B cell (primary cell): ENCODE measurements at regions not wholly inside any gene's neighbourhood (a gene's known extent, or its start where the extent isn't known, plus 50 kb on each side); places are given as distances from the start of the nearest gene placed in this dataset.

Experiments used
- ATAC-seq: fragments of 200-7000 bp; cut with Tn5 transposase; one replicate; pipeline ENCODE4 v1.10.0; 2021; ENCODE audit warnings: low read depth, mild to moderate bottlenecking, moderate number of reproducible peaks, moderate library complexity
- CTCF ChIA-PET: fragments of 350-600 bp; sonication (Branson Sonifier 250); formaldehyde crosslinking; loops from one replicate; lab custom pipeline; 2021; ENCODE audit warnings: antibody characterized with exemption, inconsistent platforms; lab: Charles Lee
- POLR2A ChIA-PET: fragments of 350-600 bp; sonication (Branson Sonifier 250); formaldehyde crosslinking; loops from one replicate; lab custom pipeline; 2021; ENCODE audit warnings: antibody characterized with exemption; lab: Charles Lee
- DNase-seq: peaks from one replicate; pipeline ENCODE4 v3.0.0; 2013
- H2AFZ ChIP-seq: 2 replicates; pipeline ENCODE4 v1.6.1; 2012; ENCODE audit warnings: mild to moderate bottlenecking, low read depth, low read length; ENCODE audit not compliant: insufficient read depth, poor library complexity, severe bottlenecking
- H3K27ac ChIP-seq, 2 donors: 1 replicate in 1 of 2; 2 replicates in 1 of 2; pipeline ENCODE4 v1.5.1; 2012 to 2013; ENCODE audit warnings: low read length in 2 of 2, mild to moderate bottlenecking in 2 of 2, moderate library complexity in 1 of 2
- H3K27me3 ChIP-seq, 4 experiments: fragments of 200-600 bp in 1 of 4; sonication (generic) in 1 of 4; replicated peaks in 1 of 4; 1 replicate in 2 of 4; 2 replicates in 2 of 4; pipeline versions ENCODE4 v1.6.1 to v1.7.0; 2013 to 2016; ENCODE audit warnings: low read length in 3 of 4, mild to moderate bottlenecking in 2 of 4, mixed read lengths in 1 of 4, moderate library complexity in 1 of 4; ENCODE audit not compliant: insufficient read depth in 4 of 4, control insufficient read depth in 3 of 4; ENCODE audit errors: control extremely low read depth in 1 of 4
- H3K36me3 ChIP-seq, 2 experiments: replicated peaks in 1 of 2; 1 replicate in 1 of 2; 2 replicates in 1 of 2; pipeline versions ENCODE4 v1.6.1 to v1.7.1; 2013; ENCODE audit warnings: low read length in 1 of 2; ENCODE audit not compliant: insufficient read depth in 2 of 2, control insufficient read depth in 1 of 2; ENCODE audit errors: control extremely low read depth in 1 of 2, extremely low read depth in 1 of 2
- H3K4me1 ChIP-seq, 2 donors: fragments of 200-600 bp in 1 of 2; sonication (generic) in 1 of 2; 1 replicate in 1 of 2; 2 replicates in 1 of 2; pipeline versions ENCODE4 v1.5.1 to v1.6.1; 2013 to 2017; ENCODE audit warnings: low read length in 2 of 2; ENCODE audit not compliant: control insufficient read depth in 2 of 2, insufficient read depth in 2 of 2
- H3K4me2 ChIP-seq: replicated peaks from 2 replicates; pipeline ENCODE3; 2012; ENCODE audit warnings: mild to moderate bottlenecking, low read depth, low read length; ENCODE audit not compliant: poor library complexity, severe bottlenecking
- H3K4me3 ChIP-seq, 5 experiments: fragments of 200-600 bp in 1 of 5; sonication (generic) in 1 of 5; 1 replicate in 3 of 5; 2 replicates in 2 of 5; pipeline versions ENCODE4 v1.5.1 to v1.7.0; 2011 to 2016; ENCODE audit warnings: low read length in 4 of 5, mild to moderate bottlenecking in 4 of 5, low read depth in 2 of 5, control low read depth in 1 of 5, moderate library complexity in 1 of 5; ENCODE audit not compliant: insufficient read depth in 1 of 5; ENCODE audit errors: control extremely low read depth in 1 of 5, extremely low read depth in 1 of 5
- H3K79me2 ChIP-seq: fragments of 200-600 bp; sonication (generic); one replicate; pipeline ENCODE4 v1.6.0; 2016; ENCODE audit warnings: low read length; ENCODE audit not compliant: control insufficient read depth, insufficient read depth
- H3K9ac ChIP-seq: fragments of 200-600 bp; sonication (generic); 2 replicates; pipeline ENCODE4 v1.6.1; 2017; ENCODE audit warnings: mild to moderate bottlenecking, low read length, moderate library complexity
- H3K9me3 ChIP-seq, 3 donors: one replicate each; pipeline versions ENCODE4 v1.6.1 to v1.7.1; 2013; ENCODE audit warnings: low read length in 2 of 3; ENCODE audit not compliant: control insufficient read depth in 2 of 3, insufficient read depth in 1 of 3; ENCODE audit errors: control extremely low read depth in 1 of 3
- H4K20me1 ChIP-seq: 2 replicates; pipeline ENCODE4 v1.6.0; 2012; ENCODE audit warnings: mild to moderate bottlenecking, low read length; ENCODE audit not compliant: insufficient read depth, control insufficient read depth, poor library complexity, severe bottlenecking
- H3K27ac Mint-ChIP-seq: one replicate; pipeline ENCODE4 v1.8.0; 2021; ENCODE audit warnings: mixed read lengths
- H3K27me3 Mint-ChIP-seq: one replicate; pipeline ENCODE4 v1.8.0; 2021; ENCODE audit warnings: mixed read lengths
- H3K4me1 Mint-ChIP-seq: one replicate; pipeline ENCODE4 v1.8.0; 2021; ENCODE audit warnings: mixed read lengths
- H3K4me3 Mint-ChIP-seq: one replicate; pipeline ENCODE4 v1.8.0; 2021; ENCODE audit warnings: mixed read lengths
- H3K9me3 Mint-ChIP-seq: one replicate; pipeline ENCODE4 v1.8.0; 2022; ENCODE audit warnings: mixed read lengths; ENCODE audit not compliant: insufficient read depth
- EZH2 ChIP-seq: IDR thresholded peaks from 2 replicates; pipeline ENCODE4 v1.6.1; 2012; ENCODE audit warnings: borderline replicate concordance, low read depth, mild to moderate bottlenecking, moderate library complexity, low read length; ENCODE audit not compliant: insufficient read depth, poor library complexity, severe bottlenecking
- WGBS: methylation state at CpG from one replicate; pipeline ENCODE4 v1.1.5; 2013; ENCODE audit warnings: missing lambda C conversion rate; ENCODE audit not compliant: insufficient coverage; 5-methylcytosine and 5-hydroxymethylcytosine counted together
- intact Hi-C: fragments of 100-400 bp; cut with micrococcal nuclease; formaldehyde crosslinking; loops from one replicate; pipeline ENCODE4 v1.10.0; 2022
- TF ChIP-seq, protein P1 (sequence below): fragments of 200-600 bp; IDR thresholded peaks from one replicate; pipeline ENCODE4 v1.8.0; 2022; ENCODE audit warnings: antibody characterized with exemption, mild to moderate bottlenecking

DNA sequence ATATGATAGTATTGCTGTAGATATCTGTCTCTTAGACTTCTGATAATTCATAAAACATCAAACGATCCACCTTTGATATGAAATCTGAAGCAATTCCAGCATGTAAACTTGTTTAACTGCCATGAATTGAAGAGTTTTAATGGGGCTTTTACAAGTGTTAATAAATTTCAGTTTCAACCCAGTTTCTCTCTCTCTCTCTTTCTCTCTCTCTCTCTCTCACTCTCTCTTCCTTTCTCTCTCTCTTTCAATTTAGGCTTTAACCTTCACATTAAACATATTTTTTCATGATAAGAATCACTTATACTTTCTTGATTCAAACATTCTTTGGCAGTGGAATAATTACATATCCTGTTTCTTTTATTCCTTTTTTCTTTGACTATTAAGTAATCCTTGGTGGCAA lies 296.1 kb downstream of the EPHA4 start:
- no peaks in the 10 kb centered on the region for H3K4me1 ChIP-seq
- no peak overlapping the region for H3K27ac ChIP-seq
- H3K9me3 ChIP-seq, result no peaks in the 10 kb centered on the region
- Mint-ChIP-seq H3K4me1 (no peaks in the 10 kb centered on the region), H3K27me3 (peaks cover 11% of the 10 kb centered on the region), H3K9me3 (no peaks in the 10 kb centered on the region), H3K27ac (no peak overlapping the region), H3K4me3 (no peak overlapping the region)
- ChIA-PET CTCF (no interaction called here), POLR2A (no interaction called here)
- no peaks in the 10 kb centered on the region for H3K79me2 ChIP-seq
- intact Hi-C loops, result no loop called here
- no peak overlapping the region for H3K9ac ChIP-seq
- H3K4me2 ChIP-seq, result no peak overlapping the region
- TF ChIP-seq, protein P1, sequence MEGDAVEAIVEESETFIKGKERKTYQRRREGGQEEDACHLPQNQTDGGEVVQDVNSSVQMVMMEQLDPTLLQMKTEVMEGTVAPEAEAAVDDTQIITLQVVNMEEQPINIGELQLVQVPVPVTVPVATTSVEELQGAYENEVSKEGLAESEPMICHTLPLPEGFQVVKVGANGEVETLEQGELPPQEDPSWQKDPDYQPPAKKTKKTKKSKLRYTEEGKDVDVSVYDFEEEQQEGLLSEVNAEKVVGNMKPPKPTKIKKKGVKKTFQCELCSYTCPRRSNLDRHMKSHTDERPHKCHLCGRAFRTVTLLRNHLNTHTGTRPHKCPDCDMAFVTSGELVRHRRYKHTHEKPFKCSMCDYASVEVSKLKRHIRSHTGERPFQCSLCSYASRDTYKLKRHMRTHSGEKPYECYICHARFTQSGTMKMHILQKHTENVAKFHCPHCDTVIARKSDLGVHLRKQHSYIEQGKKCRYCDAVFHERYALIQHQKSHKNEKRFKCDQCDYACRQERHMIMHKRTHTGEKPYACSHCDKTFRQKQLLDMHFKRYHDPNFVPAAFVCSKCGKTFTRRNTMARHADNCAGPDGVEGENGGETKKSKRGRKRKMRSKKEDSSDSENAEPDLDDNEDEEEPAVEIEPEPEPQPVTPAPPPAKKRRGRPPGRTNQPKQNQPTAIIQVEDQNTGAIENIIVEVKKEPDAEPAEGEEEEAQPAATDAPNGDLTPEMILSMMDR, result no peak
- no peak for TF ChIP-seq EZH2
- ATAC-seq (no peak), DNase-seq (no peak)
- WGBS, result no CpG with 5 or more reads among the region's 1 CpG
- no peaks in the 10 kb centered on the region for H4K20me1 ChIP-seq
- H3K4me3 ChIP-seq, result no peak overlapping the region
- peaks cover 0 to 3% (median 0%) of the 10 kb centered on the region in 4 experiments for H3K27me3 ChIP-seq
- no peak overlapping the region for H2AFZ ChIP-seq
- H3K36me3 ChIP-seq, result no peaks in the 10 kb centered on the region

DNA sequence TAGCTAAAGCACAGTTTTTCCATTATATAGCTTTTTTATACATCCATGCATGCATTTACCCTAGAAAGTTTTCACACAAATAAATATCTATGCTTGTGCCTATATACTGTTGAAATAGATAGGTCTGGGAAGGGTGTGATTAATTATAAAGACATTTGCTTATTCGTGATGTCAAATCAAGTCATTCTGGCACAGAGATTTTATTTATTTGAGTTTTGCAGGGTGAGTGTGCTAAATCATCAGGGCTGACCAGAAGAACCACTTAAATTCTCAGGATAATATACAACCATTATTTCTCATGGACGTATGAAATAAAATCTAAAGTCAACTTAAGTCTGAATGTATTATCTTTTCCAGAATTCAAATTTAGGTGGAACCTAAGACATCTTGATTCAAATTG lies 295.5 kb downstream of the EPHA4 start:
- H4K20me1 ChIP-seq, result no peaks in the 10 kb centered on the region
- H3K4me1 ChIP-seq, result no peaks in the 10 kb centered on the region
- no peak overlapping the region for H3K4me2 ChIP-seq
- no peaks in the 10 kb centered on the region for H3K4me1 Mint-ChIP-seq
- no peak overlapping the region for H3K27ac Mint-ChIP-seq
- CTCF ChIA-PET, result no interaction called here
- no peaks in the 10 kb centered on the region for H3K36me3 ChIP-seq
- no CpG with 5 or more reads among the region's 2 CpGs for WGBS
- no peak overlapping the region for H2AFZ ChIP-seq
- TF ChIP-seq, protein P1, result no peak
- TF ChIP-seq EZH2, result no peak
- no peak for ATAC-seq
- POLR2A ChIA-PET, result no interaction called here
- H3K27me3 ChIP-seq, result no peaks in the 10 kb centered on the region
- no peaks in the 10 kb centered on the region for H3K9me3 ChIP-seq
- no peak overlapping the region for H3K9ac ChIP-seq
- peaks cover 5% of the 10 kb centered on the region for H3K27me3 Mint-ChIP-seq
- H3K9me3 Mint-ChIP-seq, result no peaks in the 10 kb centered on the region
- intact Hi-C loops, result no loop called here
- H3K79me2 ChIP-seq, result no peaks in the 10 kb centered on the region
- H3K27ac ChIP-seq, result no peak overlapping the region
- no peak overlapping the region for H3K4me3 ChIP-seq
- no peak for DNase-seq
- no peak overlapping the region for H3K4me3 Mint-ChIP-seq
